Adrenal gland (tissue), 9 donors: ENCODE measurements at regions not wholly inside any gene's neighbourhood (a gene's known extent, or its start where the extent isn't known, plus 50 kb on each side); places are given as distances from the start of the nearest gene placed in this dataset.

ENCODE experiments used
- DNase-seq, 7 donors: peaks; one replicate each; pipeline ENCODE4 v3.0.0-alpha.2; 2019 to 2020
- H3K27ac ChIP-seq, 5 donors: fragments of 200-600 bp; sonication (generic) in 4 of 5; 1 replicate in 3 of 5; 2 replicates in 2 of 5; pipeline versions ENCODE4 v1.5.1 to v1.8.0; 2016 to 2020; ENCODE audit warnings: mild to moderate bottlenecking in 1 of 5
- H3K27me3 ChIP-seq: fragments of 200-600 bp; 2 replicates; pipeline ENCODE4 v1.8.0; 2021
- H3K36me3 ChIP-seq, 2 donors: fragments of 200-600 bp; replicated peaks in 1 of 2; 1 replicate in 1 of 2; 2 replicates in 1 of 2; pipeline versions ENCODE4 v1.5.1 to v1.8.0; 2018 to 2022
- H3K4me1 ChIP-seq, 2 donors: fragments of 200-600 bp; replicated peaks in 1 of 2; 1 replicate in 1 of 2; 2 replicates in 1 of 2; pipeline versions ENCODE4 v1.5.1 to v1.8.0; 2018 to 2021
- H3K4me3 ChIP-seq, 4 donors: fragments of 200-600 bp; sonication (generic) in 3 of 4; one replicate each; pipeline ENCODE4 v1.5.1; 2016 to 2018
- H3K9me3 ChIP-seq, 3 donors: fragments of 200-600 bp; sonication (generic) in 1 of 3; replicated peaks in 1 of 3; 1 replicate in 2 of 3; 2 replicates in 1 of 3; pipeline versions ENCODE4 v1.5.1 to v1.8.0; 2016 to 2021
- CTCF ChIP-seq, 6 experiments: fragments of 450-650 bp in 4 of 6; fragments of 200-600 bp in 2 of 6; sonication (generic) in 1 of 6; IDR thresholded peaks; 1 replicate in 5 of 6; 2 replicates in 1 of 6; pipeline versions ENCODE4 v1.5.1 to v1.8.0; 2016 to 2021; ENCODE audit warnings: antibody characterized with exemption in 6 of 6, mild to moderate bottlenecking in 2 of 6, moderate library complexity in 1 of 6
- POLR2A ChIP-seq, 2 donors: fragments of 450-650 bp; IDR thresholded peaks; one replicate each; pipeline ENCODE4 v1.6.1; 2017; ENCODE audit warnings: antibody characterized with exemption in 2 of 2, mild to moderate bottlenecking in 2 of 2, moderate library complexity in 1 of 2
- WGBS, 4 donors: extraction: QIAGEN DNeasy Blood & Tissue Kit in 2 of 4; methylation state at CpG; one replicate each; pipeline versions ENCODE4 v1.1.5 to v1.1.7; 2013 to 2017; 5-methylcytosine and 5-hydroxymethylcytosine counted together
- intact Hi-C, 2 donors: fragments of 100-400 bp; cut with DNase I; formaldehyde crosslinking; loops; one replicate each; pipeline versions ENCODE4 v1.14.1 to v1.15.0; 2022 to 2023
- donor health status: healthy with polysubstance abuse.
- donor health status: Bipolar disorder and iron deficiency.
- donor health status: DM: yes; HTN: yes; CAD: no.
- donor health status: DM: no; HTN: no; CAD: no.
- donor health status: DM: no; HTN: no; CAD: no.

GRCh38 chr15:53861792-53862191, 102.3 kb upstream of the WDR72 start:
- no peak for DNase-seq
- Histone ChIP-seq H3K27ac (no peak overlapping the region), H3K27me3 (no peaks in the 10 kb centered on the region), H3K4me1 (no peaks in the 10 kb centered on the region), H3K9me3 (no peaks in the 10 kb centered on the region), H3K36me3 (no peaks in the 10 kb centered on the region), H3K4me3 (no peak overlapping the region)
- intact Hi-C loops, result no loop called here
- TF ChIP-seq POLR2A (IDR thresholded peaks at IDR 0.05) (no peak), CTCF (IDR thresholded peaks at IDR 0.05) (no peak)
- 52 to 66% (median 59%) methylated on average over 2 of the region's 2 CpGs for WGBS, 4 donors

- H3K27me3 ChIP-seq, result no peaks in the 10 kb centered on the region
- no peak overlapping the region for H3K27ac ChIP-seq
- no peaks in the 10 kb centered on the region for H3K9me3 ChIP-seq
- no peak for DNase-seq
- no peaks in the 10 kb centered on the region for H3K4me1 ChIP-seq
- TF ChIP-seq CTCF (IDR thresholded peaks at IDR 0.05), result no peak
- TF ChIP-seq POLR2A (IDR thresholded peaks at IDR 0.05), result no peak
- no peaks in the 10 kb centered on the region for H3K36me3 ChIP-seq
- intact Hi-C loops, result no loop called here
- 68 to 79% (median 72%) methylated on average over 7 of the region's 7 CpGs for WGBS, 4 donors
- no peak overlapping the region for H3K4me3 ChIP-seq
Measured at GRCh38 chr15:53851110-53851848, 91.8 kb upstream of the WDR72 start.

DNA sequence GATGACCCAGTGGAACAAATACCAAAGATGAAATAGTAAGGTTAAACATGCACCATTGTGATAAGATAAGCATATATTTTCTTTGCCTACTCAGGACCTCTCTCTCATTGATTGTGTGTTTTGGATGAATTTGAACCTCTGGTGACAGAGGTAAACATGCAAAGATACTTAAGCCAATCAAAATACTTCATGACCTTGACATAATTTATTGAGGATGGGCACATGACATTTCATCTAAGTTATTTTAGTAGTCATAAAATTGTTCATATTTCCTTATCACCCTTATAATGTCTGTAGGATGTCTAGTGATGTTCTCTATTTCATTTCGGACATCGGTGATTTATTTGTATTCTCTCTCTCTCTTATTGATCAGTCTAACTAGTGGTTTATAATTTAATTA, 88.3 kb upstream of the WDR72 start:
- Histone ChIP-seq H3K4me3 (no peak overlapping the region), H3K36me3 (no peaks in the 10 kb centered on the region), H3K4me1 (no peaks in the 10 kb centered on the region), H3K9me3 (no peaks in the 10 kb centered on the region), H3K27ac (no peak overlapping the region), H3K27me3 (no peaks in the 10 kb centered on the region)
- 94 to 97% (median 95%) methylated on average over 2 of the region's 2 CpGs for WGBS, 4 donors
- intact Hi-C loops, result no loop called here
- no peak for TF ChIP-seq POLR2A (IDR thresholded peaks at IDR 0.05)
- no peak for TF ChIP-seq CTCF (IDR thresholded peaks at IDR 0.05)
- DNase-seq, result no peak

- intact Hi-C loops, result no loop called here
- TF ChIP-seq POLR2A (IDR thresholded peaks at IDR 0.05), result no peak
- TF ChIP-seq CTCF (IDR thresholded peaks at IDR 0.05), result no peak
Measured at GRCh38 chr15:53844634-53845033, 85.2 kb upstream of the WDR72 start.

More at GRCh38 chr15:53844634-53845033, 85.2 kb upstream of the WDR72 start:
- Histone ChIP-seq H3K4me1 (no peaks in the 10 kb centered on the region), H3K36me3 (no peaks in the 10 kb centered on the region), H3K9me3 (no peaks in the 10 kb centered on the region), H3K4me3 (no peak overlapping the region), H3K27me3 (no peaks in the 10 kb centered on the region), H3K27ac (no peak overlapping the region)
- WGBS, 4 donors, result 74 to 86% (median 80%) methylated on average over 2 of the region's 2 CpGs
- DNase-seq, result no peak
